GM12878 (cell line): ENCODE measurements at regions not wholly inside any gene's neighbourhood (a gene's known extent, or its start where the extent isn't known, plus 50 kb on each side); places are given as distances from the start of the nearest gene placed in this dataset.

Experiments
- CHD2 ChIP-seq: IDR thresholded peaks from 2 replicates; pipeline ENCODE4 v1.6.1; 2011; ENCODE audit warnings: low read depth, low read length, improper control_type of control experiment, borderline replicate concordance
- EP300 ChIP-seq, 2 experiments: fragments of 150-350 bp in 1 of 2; IDR thresholded peaks; 2 replicates each; pipeline ENCODE4 v1.6.1; 2011 to 2012; ENCODE audit warnings: low read depth in 2 of 2, low read length in 2 of 2, borderline replicate concordance in 1 of 2, improper control_type of control experiment in 1 of 2, inconsistent platforms in 1 of 2; ENCODE audit not compliant: control insufficient read depth in 1 of 2
- NFXL1 ChIP-seq: fragments of 450-650 bp; IDR thresholded peaks from 2 replicates; pipeline ENCODE4 v1.6.1; 2017; ENCODE audit warnings: antibody characterized with exemption, mild to moderate bottlenecking, borderline replicate concordance
- NR2F1 ChIP-seq: fragments of 450-650 bp; conservative IDR thresholded peaks from 2 replicates; pipeline ENCODE4 v1.6.1; 2017; ENCODE audit warnings: mild to moderate bottlenecking
- RBBP5 ChIP-seq: fragments of 200-600 bp; sonication (generic); conservative IDR thresholded peaks from 2 replicates; pipeline ENCODE4 v1.6.1; 2016
- RFX5 ChIP-seq: IDR thresholded peaks from 2 replicates; pipeline ENCODE4 v1.6.1; 2011; ENCODE audit warnings: low read depth, low read length, improper control_type of control experiment
- SIX5 ChIP-seq: IDR thresholded peaks from 2 replicates; pipeline ENCODE4 v1.6.1; 2011; ENCODE audit warnings: mild to moderate bottlenecking, low read depth, low read length, moderate library complexity; ENCODE audit not compliant: severe bottlenecking
- SMARCA5 ChIP-seq: fragments of 450-650 bp; IDR thresholded peaks from 2 replicates; pipeline ENCODE4 v1.6.1; 2017; ENCODE audit warnings: mild to moderate bottlenecking
- STAT1 ChIP-seq: fragments of 450-650 bp; conservative IDR thresholded peaks from 2 replicates; pipeline ENCODE4 v1.6.1; 2014; ENCODE audit warnings: antibody characterized with exemption, mild to moderate bottlenecking
- SUPT20H ChIP-seq: IDR thresholded peaks from 2 replicates; pipeline ENCODE4 v1.6.1; 2011; ENCODE audit warnings: low read depth, mild to moderate bottlenecking, low read length, moderate library complexity, borderline replicate concordance; ENCODE audit not compliant: control insufficient read depth
- TF ChIP-seq, protein P1 (sequence below): fragments of 450-650 bp; conservative IDR thresholded peaks from 2 replicates; pipeline ENCODE4 v1.6.1; 2017; ENCODE audit warnings: mild to moderate bottlenecking, moderate library complexity

DNA sequence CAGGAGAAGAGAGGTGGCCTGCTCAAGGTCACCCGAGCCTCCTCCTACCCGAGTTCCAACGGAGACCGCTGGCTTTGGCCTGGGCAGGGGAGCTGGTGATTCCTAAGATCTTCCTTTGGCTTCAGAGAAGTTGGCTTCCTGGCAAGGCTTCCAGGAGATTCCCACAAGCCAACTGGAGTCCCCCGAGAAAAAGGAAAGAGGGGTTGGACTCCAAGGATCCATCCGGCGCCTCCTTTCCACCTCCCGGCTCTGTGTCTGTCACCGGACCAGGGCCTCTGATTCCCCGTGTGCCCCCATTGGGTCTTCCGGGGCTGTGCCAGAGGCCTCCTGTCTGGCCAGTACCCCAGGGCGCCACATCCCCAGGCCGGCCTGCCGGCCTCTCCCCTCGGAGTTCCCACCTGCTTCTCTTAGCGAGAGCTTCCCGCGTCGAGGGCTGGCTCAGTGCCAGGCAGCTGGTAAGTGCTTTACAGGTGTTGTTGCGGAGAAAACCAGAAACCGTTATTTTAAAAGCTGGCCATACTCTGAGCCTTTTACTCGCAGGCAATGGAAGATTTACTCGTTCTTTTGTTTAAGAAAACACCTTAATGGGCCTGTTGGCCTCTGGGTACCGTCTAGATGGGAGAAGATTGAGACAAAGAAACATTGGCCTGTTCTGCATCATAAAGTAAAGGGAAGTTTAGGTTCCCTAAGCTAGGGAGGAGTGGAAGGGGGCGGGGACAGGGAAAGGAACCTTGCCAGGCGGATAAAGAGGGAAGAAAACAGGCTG lies 258.4 kb upstream of the SDK2 start (continued):
- TF ChIP-seq, protein P1, sequence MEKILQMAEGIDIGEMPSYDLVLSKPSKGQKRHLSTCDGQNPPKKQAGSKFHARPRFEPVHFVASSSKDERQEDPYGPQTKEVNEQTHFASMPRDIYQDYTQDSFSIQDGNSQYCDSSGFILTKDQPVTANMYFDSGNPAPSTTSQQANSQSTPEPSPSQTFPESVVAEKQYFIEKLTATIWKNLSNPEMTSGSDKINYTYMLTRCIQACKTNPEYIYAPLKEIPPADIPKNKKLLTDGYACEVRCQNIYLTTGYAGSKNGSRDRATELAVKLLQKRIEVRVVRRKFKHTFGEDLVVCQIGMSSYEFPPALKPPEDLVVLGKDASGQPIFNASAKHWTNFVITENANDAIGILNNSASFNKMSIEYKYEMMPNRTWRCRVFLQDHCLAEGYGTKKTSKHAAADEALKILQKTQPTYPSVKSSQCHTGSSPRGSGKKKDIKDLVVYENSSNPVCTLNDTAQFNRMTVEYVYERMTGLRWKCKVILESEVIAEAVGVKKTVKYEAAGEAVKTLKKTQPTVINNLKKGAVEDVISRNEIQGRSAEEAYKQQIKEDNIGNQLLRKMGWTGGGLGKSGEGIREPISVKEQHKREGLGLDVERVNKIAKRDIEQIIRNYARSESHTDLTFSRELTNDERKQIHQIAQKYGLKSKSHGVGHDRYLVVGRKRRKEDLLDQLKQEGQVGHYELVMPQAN: no peak
- TF ChIP-seq SMARCA5 (no peak), EP300 (IDR thresholded peaks at IDR 0.05; ENCODE audit: borderline replicate concordance in 1 of 2, control insufficient read depth in 1 of 2, low read depth in 2 of 2, low read length in 2 of 2) (no peak), NR2F1 (no peak), RFX5 (no peak), NFXL1 (no peak), RBBP5 (no peak), STAT1 (no peak), SUPT20H (no peak), CHD2 (no peak), SIX5 (no peak)
